Adrenal gland (tissue), 9 donors: ENCODE measurements at regions not wholly inside any gene's neighbourhood (a gene's known extent, or its start where the extent isn't known, plus 50 kb on each side); places are given as distances from the start of the nearest gene placed in this dataset.

Source experiments
- DNase-seq, 7 donors: peaks; one replicate each; pipeline ENCODE4 v3.0.0-alpha.2; 2019 to 2020
- H3K27ac ChIP-seq, 5 donors: fragments of 200-600 bp; sonication (generic) in 4 of 5; 1 replicate in 3 of 5; 2 replicates in 2 of 5; pipeline versions ENCODE4 v1.5.1 to v1.8.0; 2016 to 2020; ENCODE audit warnings: mild to moderate bottlenecking in 1 of 5
- H3K27me3 ChIP-seq: fragments of 200-600 bp; 2 replicates; pipeline ENCODE4 v1.8.0; 2021
- H3K36me3 ChIP-seq, 2 donors: fragments of 200-600 bp; replicated peaks in 1 of 2; 1 replicate in 1 of 2; 2 replicates in 1 of 2; pipeline versions ENCODE4 v1.5.1 to v1.8.0; 2018 to 2022
- H3K4me1 ChIP-seq, 2 donors: fragments of 200-600 bp; replicated peaks in 1 of 2; 1 replicate in 1 of 2; 2 replicates in 1 of 2; pipeline versions ENCODE4 v1.5.1 to v1.8.0; 2018 to 2021
- H3K4me3 ChIP-seq, 4 donors: fragments of 200-600 bp; sonication (generic) in 3 of 4; one replicate each; pipeline ENCODE4 v1.5.1; 2016 to 2018
- H3K9me3 ChIP-seq, 3 donors: fragments of 200-600 bp; sonication (generic) in 1 of 3; replicated peaks in 1 of 3; 1 replicate in 2 of 3; 2 replicates in 1 of 3; pipeline versions ENCODE4 v1.5.1 to v1.8.0; 2016 to 2021
- POLR2A ChIP-seq, 2 donors: fragments of 450-650 bp; IDR thresholded peaks; one replicate each; pipeline ENCODE4 v1.6.1; 2017; ENCODE audit warnings: antibody characterized with exemption in 2 of 2, mild to moderate bottlenecking in 2 of 2, moderate library complexity in 1 of 2
- whole genome bisulfite sequencing, 4 donors: extraction: QIAGEN DNeasy Blood & Tissue Kit in 2 of 4; methylation state at CpG; one replicate each; pipeline versions ENCODE4 v1.1.5 to v1.1.7; 2013 to 2017; 5-methylcytosine and 5-hydroxymethylcytosine counted together
- intact Hi-C, 2 donors: fragments of 100-400 bp; cut with DNase I; formaldehyde crosslinking; loops; one replicate each; pipeline versions ENCODE4 v1.14.1 to v1.15.0; 2022 to 2023
- TF ChIP-seq, protein P1 (sequence below), 6 experiments: fragments of 450-650 bp in 4 of 6; fragments of 200-600 bp in 2 of 6; sonication (generic) in 1 of 6; IDR thresholded peaks; 1 replicate in 5 of 6; 2 replicates in 1 of 6; pipeline versions ENCODE4 v1.5.1 to v1.8.0; 2016 to 2021; ENCODE audit warnings: antibody characterized with exemption in 6 of 6, mild to moderate bottlenecking in 2 of 6, moderate library complexity in 1 of 6
- donor health status: healthy with polysubstance abuse.
- donor health status: Bipolar disorder and iron deficiency.
- donor health status: DM: yes; HTN: yes; CAD: no.
- donor health status: DM: no; HTN: no; CAD: no.
- donor health status: DM: no; HTN: no; CAD: no.

DNA sequence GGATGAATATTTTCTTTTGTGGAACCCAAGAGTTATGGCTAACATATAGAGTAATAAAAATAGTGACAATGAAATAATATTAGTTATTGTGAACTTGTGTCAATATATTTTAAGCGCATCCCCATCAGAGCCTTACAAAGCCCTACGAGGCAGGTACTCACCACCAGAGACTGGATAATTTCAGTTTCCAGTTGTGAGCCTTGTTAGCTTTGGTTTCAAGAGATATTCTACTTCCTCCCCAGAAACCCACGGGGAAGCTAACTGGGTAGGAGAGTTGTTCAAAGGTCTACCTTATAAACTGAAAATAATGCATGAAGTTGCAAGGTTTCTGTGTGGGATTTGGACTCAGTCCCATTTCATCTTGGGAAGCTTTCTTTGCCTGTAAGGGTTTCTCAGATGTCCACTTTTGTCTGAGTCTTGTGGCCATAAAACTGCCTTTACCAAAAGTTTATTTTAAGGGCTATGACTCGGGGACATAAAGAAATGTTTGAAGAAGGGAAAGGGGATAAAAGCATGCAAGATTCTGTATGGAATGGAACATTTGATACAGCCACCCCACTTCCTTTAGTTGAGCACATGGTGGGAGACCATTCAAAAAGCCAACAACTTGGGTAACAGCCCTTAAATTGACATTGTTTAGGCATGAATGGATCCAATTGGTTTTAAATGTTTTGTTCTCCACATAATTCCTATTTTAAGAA is 57.4 kb upstream of the ANKRD55 start:
- Histone ChIP-seq H3K9me3 (no peaks in the 10 kb centered on the region), H3K36me3 (no peaks in the 10 kb centered on the region), H3K4me1 (no peaks in the 10 kb centered on the region), H3K27me3 (no peaks in the 10 kb centered on the region), H3K4me3 (no peak overlapping the region), H3K27ac (no peak overlapping the region)
- intact Hi-C loops, result no loop called here
- 84 to 89% (median 87%) methylated on average over 4 of the region's 4 CpGs for WGBS, 4 donors
- TF ChIP-seq POLR2A (IDR thresholded peaks at IDR 0.05), result no peak
- TF ChIP-seq, protein P1, sequence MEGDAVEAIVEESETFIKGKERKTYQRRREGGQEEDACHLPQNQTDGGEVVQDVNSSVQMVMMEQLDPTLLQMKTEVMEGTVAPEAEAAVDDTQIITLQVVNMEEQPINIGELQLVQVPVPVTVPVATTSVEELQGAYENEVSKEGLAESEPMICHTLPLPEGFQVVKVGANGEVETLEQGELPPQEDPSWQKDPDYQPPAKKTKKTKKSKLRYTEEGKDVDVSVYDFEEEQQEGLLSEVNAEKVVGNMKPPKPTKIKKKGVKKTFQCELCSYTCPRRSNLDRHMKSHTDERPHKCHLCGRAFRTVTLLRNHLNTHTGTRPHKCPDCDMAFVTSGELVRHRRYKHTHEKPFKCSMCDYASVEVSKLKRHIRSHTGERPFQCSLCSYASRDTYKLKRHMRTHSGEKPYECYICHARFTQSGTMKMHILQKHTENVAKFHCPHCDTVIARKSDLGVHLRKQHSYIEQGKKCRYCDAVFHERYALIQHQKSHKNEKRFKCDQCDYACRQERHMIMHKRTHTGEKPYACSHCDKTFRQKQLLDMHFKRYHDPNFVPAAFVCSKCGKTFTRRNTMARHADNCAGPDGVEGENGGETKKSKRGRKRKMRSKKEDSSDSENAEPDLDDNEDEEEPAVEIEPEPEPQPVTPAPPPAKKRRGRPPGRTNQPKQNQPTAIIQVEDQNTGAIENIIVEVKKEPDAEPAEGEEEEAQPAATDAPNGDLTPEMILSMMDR (IDR thresholded peaks at IDR 0.05), result no peak
- no peak for DNase-seq

DNA sequence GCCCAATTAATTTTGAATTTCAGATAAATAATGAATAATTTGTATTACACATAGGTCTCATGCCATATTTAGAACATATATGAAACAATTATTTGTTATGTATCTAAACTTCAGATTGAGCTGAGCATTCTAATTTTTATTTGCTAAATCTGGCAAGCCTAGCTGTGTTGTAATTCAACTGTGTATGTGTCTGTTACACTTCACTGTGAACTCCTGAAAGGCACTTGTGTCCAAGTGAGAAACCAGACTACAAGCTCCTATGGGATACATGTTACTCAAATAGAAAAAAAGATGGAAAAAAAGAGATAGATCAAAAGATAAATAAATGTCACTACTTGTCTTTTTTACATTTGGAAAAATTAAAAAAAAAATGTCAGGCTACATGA is 56.5 kb upstream of the ANKRD55 start:
- no peaks in the 10 kb centered on the region for H3K36me3 ChIP-seq
- no peak for DNase-seq
- H3K27me3 ChIP-seq, result no peaks in the 10 kb centered on the region
- intact Hi-C loops, result no loop called here
- H3K4me3 ChIP-seq, result no peak overlapping the region
- no peaks in the 10 kb centered on the region for H3K4me1 ChIP-seq
- H3K27ac ChIP-seq, result no peak overlapping the region
- no peak for TF ChIP-seq POLR2A (IDR thresholded peaks at IDR 0.05)
- TF ChIP-seq, protein P1 (IDR thresholded peaks at IDR 0.05), result no peak
- no peaks in the 10 kb centered on the region for H3K9me3 ChIP-seq

DNA sequence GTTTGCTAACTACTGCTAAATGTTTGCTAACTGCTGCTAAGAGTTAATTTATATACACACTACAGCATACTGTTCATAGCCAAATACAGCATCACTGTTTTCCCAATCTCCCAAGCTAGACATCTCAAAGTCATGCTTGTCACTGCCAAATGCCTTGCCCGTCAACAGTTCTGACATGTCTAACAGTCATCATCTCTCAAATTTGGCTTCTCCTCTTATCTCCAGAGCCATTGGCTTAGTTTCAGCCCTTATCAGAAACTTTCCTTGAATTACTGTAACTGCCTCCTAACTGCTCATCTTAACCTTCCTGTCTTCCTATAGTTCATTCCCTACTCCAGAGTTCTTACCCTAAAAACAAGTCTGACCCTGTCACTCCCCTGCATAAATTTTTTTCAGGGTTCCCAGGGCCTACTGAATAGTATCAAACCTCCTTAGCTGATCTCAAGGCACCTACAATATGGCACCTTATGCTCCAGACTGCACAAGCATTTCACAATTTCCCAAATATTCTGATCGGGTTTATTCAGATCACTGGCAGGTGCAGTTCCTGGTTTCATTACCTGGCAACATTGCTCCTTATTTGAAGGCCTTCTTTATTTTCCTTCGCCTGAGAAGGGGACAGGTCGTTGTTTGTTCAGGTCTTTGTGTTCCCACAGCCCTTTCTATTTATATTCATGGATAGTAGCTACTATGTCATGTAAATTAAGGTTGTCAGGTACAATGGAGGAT is 55.9 kb upstream of the ANKRD55 start:
- Histone ChIP-seq H3K27ac (no peak overlapping the region), H3K36me3 (no peaks in the 10 kb centered on the region), H3K4me3 (no peak overlapping the region), H3K27me3 (no peaks in the 10 kb centered on the region), H3K9me3 (no peaks in the 10 kb centered on the region), H3K4me1 (no peaks in the 10 kb centered on the region)
- no peak for TF ChIP-seq POLR2A (IDR thresholded peaks at IDR 0.05)
- TF ChIP-seq, protein P1 (IDR thresholded peaks at IDR 0.05), result no peak
- no peak for DNase-seq
- intact Hi-C loops, result no loop called here
- 81 to 88% (median 86%) methylated on average over 4 of the region's 4 CpGs for WGBS, 4 donors

DNA sequence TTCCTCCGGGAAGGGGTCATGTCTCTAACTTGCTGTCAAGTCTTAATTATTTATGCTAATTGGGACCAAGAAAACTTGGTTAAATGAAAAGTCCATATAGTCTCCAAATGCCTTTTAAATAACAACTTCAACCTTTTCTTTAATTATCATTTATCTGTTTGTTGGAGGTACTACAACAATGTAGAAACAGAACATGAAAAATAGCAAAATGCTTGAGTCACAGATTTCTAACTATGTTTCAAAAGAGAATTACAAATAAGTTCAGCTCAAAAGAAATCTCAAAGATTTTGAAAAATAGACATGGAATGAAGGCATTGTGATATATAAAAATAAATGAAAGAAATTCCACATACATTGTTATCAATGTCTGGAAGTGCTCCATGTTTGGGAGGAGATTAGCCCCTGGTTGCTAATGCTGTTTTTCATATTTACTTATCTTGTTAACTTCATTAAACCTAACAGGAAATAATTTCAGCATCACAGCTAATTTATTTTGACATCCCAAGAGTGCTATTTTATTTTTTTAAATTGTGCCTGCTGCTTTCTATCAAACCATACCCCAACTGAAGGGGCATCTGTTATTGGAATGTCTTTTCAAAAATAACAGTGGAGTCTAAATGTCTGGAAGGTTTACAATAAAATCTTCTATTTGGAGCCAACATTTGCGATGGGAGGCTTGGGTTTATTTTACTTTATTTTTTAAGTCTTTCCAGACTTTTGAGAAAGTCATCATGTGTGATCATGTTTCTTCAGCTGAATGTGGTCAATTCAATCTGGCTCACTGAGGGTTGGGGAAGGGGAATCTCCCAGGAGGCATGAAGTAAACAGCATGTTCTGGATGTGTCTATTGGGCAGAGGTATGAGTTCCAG is 53.1 kb upstream of the ANKRD55 start:
- H3K4me3 ChIP-seq, result no peak overlapping the region
- H3K27ac ChIP-seq, result no peak overlapping the region
- H3K4me1 ChIP-seq, result no peaks in the 10 kb centered on the region
- H3K36me3 ChIP-seq, result no peaks in the 10 kb centered on the region
- intact Hi-C loops, result no loop called here
- 67 to 74% (median 72%) methylated on average over 2 of the region's 2 CpGs for WGBS, 4 donors
- TF ChIP-seq, protein P1 (IDR thresholded peaks at IDR 0.05), result no peak
- TF ChIP-seq POLR2A (IDR thresholded peaks at IDR 0.05), result no peak
- H3K27me3 ChIP-seq, result no peaks in the 10 kb centered on the region
- no peaks in the 10 kb centered on the region for H3K9me3 ChIP-seq
- DNase-seq, result no peak
